ENCODE measurements at regions not wholly inside any gene's neighbourhood (a gene's known extent, or its start where the extent isn't known, plus 50 kb on each side); places are given as distances from the start of the nearest gene placed in this dataset.

- TF ChIP-seq CTCF (conservative IDR thresholded peaks at IDR 0.05): no peak
- H3K27ac ChIP-seq: no peak overlapping the region
Observed at GRCh38 chr22:48589901-48590300, 1237.8 kb downstream of the BRD1 start.

GRCh38 chr22:48588878-48589450 is 1238.7 kb downstream of the BRD1 start:
- 0 out of 2 replicates have a peak overlapping the region, but pooled peaks have one; percentile 22 for H3K27ac ChIP-seq
- no peak for TF ChIP-seq CTCF (conservative IDR thresholded peaks at IDR 0.05)

GRCh38 chr22:48588151-48588877 is 1239.4 kb downstream of the BRD1 start:
- H3K27ac ChIP-seq: 0 out of 2 replicates have a peak overlapping the region, but pooled peaks have one; percentile 22
- no peak for TF ChIP-seq CTCF (conservative IDR thresholded peaks at IDR 0.05)

GRCh38 chr22:48587236-48587865 is 1240.3 kb downstream of the BRD1 start:
- no peak for TF ChIP-seq CTCF (conservative IDR thresholded peaks at IDR 0.05)
- no peak overlapping the region for H3K27ac ChIP-seq

- H3K27ac ChIP-seq: no peak overlapping the region
- no peak for TF ChIP-seq CTCF (conservative IDR thresholded peaks at IDR 0.05)
Observed at GRCh38 chr22:48586799-48587185, 1240.9 kb downstream of the BRD1 start.

- no peak for TF ChIP-seq CTCF (conservative IDR thresholded peaks at IDR 0.05)
- H3K27ac ChIP-seq: no peak overlapping the region
Observed at GRCh38 chr22:48585916-48586798, 1241.5 kb downstream of the BRD1 start.

GRCh38 chr22:48584170-48584569 is 1243.5 kb downstream of the BRD1 start:
- TF ChIP-seq CTCF (conservative IDR thresholded peaks at IDR 0.05): no peak
- H3K27ac ChIP-seq: no peak overlapping the region

Measured in VCaP (cell line).